Caco-2 (cell line): ENCODE measurements at regions not wholly inside any gene's neighbourhood (a gene's known extent, or its start where the extent isn't known, plus 50 kb on each side); places are given as distances from the start of the nearest gene placed in this dataset.

Source experiments
- BruUV-seq: library from RNA; stranded (reverse); fragments of 400-500 nt; replicated peaks from 2 replicates; lab custom pipeline; 2021; lab: Mats Ljungman, UMichigan
- CTCF ChIA-PET: fragments of 300-600 bp; sonication (Branson Sonifier 250); formaldehyde crosslinking; loops from one replicate; lab custom pipeline; 2022; ENCODE audit warnings: antibody characterized with exemption; lab: Charles Lee
- POLR2A ChIA-PET: fragments of 300-600 bp; sonication (Branson Sonifier 250); formaldehyde crosslinking; loops from one replicate; lab custom pipeline; 2022; ENCODE audit warnings: antibody characterized with exemption; lab: Charles Lee
- DNase-seq, 2 experiments: peaks; one replicate each; pipeline versions ENCODE4 v3.0.0 to v3.0.0-alpha.2; 2020 to 2022
- H3K27me3 ChIP-seq: replicated peaks from 2 replicates; pipeline ENCODE4 v1.6.0; 2011; ENCODE audit warnings: low read length; ENCODE audit not compliant: control insufficient read depth, insufficient read depth
- H3K36me3 ChIP-seq: 2 replicates; pipeline ENCODE4 v1.5.1; 2011; ENCODE audit warnings: low read length; ENCODE audit not compliant: control insufficient read depth, insufficient read depth
- H3K4me1 ChIP-seq: fragments of 250-450 bp; sonication (Bioruptor Pico); 2 replicates; pipeline ENCODE4 v1.5.1; 2020; ENCODE audit warnings: mild to moderate bottlenecking
- H3K4me3 ChIP-seq: 2 replicates; pipeline ENCODE4 v1.5.1; 2011; ENCODE audit warnings: low read depth, mild to moderate bottlenecking, control low read depth, low read length
- H3K9me3 ChIP-seq: fragments of 250-450 bp; sonication (Bioruptor Pico); 2 replicates; pipeline ENCODE4 v1.5.1; 2020; ENCODE audit warnings: mild to moderate bottlenecking, moderate library complexity
- H3K27ac Mint-ChIP-seq: one replicate; pipeline ENCODE4 v1.8.0; 2022; ENCODE audit warnings: mixed read lengths; ENCODE audit not compliant: unreplicated experiment
- H3K27me3 Mint-ChIP-seq: one replicate; pipeline ENCODE4 v1.8.0; 2022; ENCODE audit warnings: mixed read lengths; ENCODE audit not compliant: insufficient read depth, unreplicated experiment
- H3K36me3 Mint-ChIP-seq: one replicate; pipeline ENCODE4 v1.8.0; 2022; ENCODE audit warnings: mild to moderate bottlenecking, mixed read lengths; ENCODE audit not compliant: insufficient read depth, unreplicated experiment
- H3K4me1 Mint-ChIP-seq: one replicate; pipeline ENCODE4 v1.8.0; 2022; ENCODE audit warnings: low read depth, mixed read lengths; ENCODE audit not compliant: unreplicated experiment
- H3K4me3 Mint-ChIP-seq: one replicate; pipeline ENCODE4 v1.8.0; 2022; ENCODE audit warnings: mild to moderate bottlenecking, moderate library complexity, mixed read lengths; ENCODE audit not compliant: unreplicated experiment
- H3K9me3 Mint-ChIP-seq: one replicate; pipeline ENCODE4 v1.8.0; 2022; ENCODE audit warnings: mixed read lengths; ENCODE audit not compliant: unreplicated experiment
- intact Hi-C: fragments of 100-400 bp; cut with micrococcal nuclease; formaldehyde crosslinking; loops from one replicate; pipeline ENCODE4 v1.10.0; 2022; ENCODE audit not compliant: unreplicated experiment
- TF ChIP-seq, protein P1 (sequence below), 2 experiments: fragments of 200-600 bp in 1 of 2; IDR thresholded peaks; 1 replicate in 1 of 2; 2 replicates in 1 of 2; pipeline versions ENCODE4 v1.5.1 to v1.8.0; 2011 to 2022; ENCODE audit warnings: antibody characterized with exemption in 1 of 2, control low read depth in 1 of 2, inconsistent platforms in 1 of 2, low read depth in 1 of 2, low read length in 1 of 2, mild to moderate bottlenecking in 1 of 2, moderate library complexity in 1 of 2; ENCODE audit not compliant: insufficient read depth in 1 of 2, severe bottlenecking in 1 of 2, unreplicated experiment in 1 of 2

DNA sequence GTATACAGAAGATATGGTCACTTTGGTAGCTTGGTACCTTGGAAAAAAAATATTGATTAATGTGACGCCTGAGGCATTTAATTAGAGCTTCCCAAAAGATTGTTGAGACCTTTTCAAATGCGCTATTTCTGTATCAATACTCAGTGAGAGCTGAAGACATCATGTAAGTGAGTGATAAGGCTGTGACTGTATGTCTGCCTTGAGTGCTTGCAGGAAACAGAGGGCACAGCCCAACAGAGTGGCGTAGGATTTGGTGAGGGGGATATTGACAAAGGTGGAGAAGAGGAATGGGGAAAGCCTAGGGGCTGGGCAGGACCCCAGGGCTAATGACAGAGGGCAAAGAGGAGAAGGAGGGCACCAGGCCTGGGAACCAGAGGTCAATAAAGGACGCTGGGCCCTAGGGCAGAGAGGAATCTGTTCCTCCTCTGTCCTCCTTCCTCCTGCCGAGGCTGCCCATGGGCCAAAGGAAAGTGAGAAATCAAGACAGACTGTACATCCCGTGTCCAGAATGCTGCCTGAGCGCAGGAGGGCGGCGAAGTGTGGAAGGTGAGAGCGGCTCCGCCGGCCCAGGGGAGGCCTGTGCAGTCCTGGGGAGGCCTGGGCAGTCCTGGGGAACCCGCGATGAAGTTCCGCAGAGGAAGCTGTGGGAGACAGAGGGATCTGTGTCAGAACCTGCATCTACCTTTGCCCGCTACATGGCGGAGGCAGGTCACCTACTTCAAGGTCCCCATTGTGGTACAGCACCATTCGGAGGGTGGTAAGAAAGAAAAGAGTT, 228.6 kb upstream of the PIEZO2 start:
- ChIA-PET POLR2A (no interaction called here), CTCF (no interaction called here)
- H3K4me1 Mint-ChIP-seq, result no peaks in the 10 kb centered on the region
- BruUV-seq, result no TSS peak
- peaks cover 9% of the 10 kb centered on the region for H3K9me3 Mint-ChIP-seq
- intact Hi-C loops, result no loop called here
- H3K27me3 ChIP-seq, result no peaks in the 10 kb centered on the region
- H3K36me3 Mint-ChIP-seq, result no peaks in the 10 kb centered on the region
- no peaks in the 10 kb centered on the region for H3K27me3 Mint-ChIP-seq
- DNase-seq, result no peak
- TF ChIP-seq, protein P1, sequence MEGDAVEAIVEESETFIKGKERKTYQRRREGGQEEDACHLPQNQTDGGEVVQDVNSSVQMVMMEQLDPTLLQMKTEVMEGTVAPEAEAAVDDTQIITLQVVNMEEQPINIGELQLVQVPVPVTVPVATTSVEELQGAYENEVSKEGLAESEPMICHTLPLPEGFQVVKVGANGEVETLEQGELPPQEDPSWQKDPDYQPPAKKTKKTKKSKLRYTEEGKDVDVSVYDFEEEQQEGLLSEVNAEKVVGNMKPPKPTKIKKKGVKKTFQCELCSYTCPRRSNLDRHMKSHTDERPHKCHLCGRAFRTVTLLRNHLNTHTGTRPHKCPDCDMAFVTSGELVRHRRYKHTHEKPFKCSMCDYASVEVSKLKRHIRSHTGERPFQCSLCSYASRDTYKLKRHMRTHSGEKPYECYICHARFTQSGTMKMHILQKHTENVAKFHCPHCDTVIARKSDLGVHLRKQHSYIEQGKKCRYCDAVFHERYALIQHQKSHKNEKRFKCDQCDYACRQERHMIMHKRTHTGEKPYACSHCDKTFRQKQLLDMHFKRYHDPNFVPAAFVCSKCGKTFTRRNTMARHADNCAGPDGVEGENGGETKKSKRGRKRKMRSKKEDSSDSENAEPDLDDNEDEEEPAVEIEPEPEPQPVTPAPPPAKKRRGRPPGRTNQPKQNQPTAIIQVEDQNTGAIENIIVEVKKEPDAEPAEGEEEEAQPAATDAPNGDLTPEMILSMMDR (IDR thresholded peaks at IDR 0.05; ENCODE audit: insufficient read depth in 1 of 2, low read depth in 1 of 2, low read length in 1 of 2, severe bottlenecking in 1 of 2, unreplicated experiment in 1 of 2), result no peak
- no peak overlapping the region for H3K4me3 ChIP-seq
- no peak overlapping the region for H3K27ac Mint-ChIP-seq
- H3K9me3 ChIP-seq, result no peaks in the 10 kb centered on the region
- H3K4me1 ChIP-seq, result no peaks in the 10 kb centered on the region
- no peak overlapping the region for H3K4me3 Mint-ChIP-seq
- H3K36me3 ChIP-seq, result no peaks in the 10 kb centered on the region

DNA sequence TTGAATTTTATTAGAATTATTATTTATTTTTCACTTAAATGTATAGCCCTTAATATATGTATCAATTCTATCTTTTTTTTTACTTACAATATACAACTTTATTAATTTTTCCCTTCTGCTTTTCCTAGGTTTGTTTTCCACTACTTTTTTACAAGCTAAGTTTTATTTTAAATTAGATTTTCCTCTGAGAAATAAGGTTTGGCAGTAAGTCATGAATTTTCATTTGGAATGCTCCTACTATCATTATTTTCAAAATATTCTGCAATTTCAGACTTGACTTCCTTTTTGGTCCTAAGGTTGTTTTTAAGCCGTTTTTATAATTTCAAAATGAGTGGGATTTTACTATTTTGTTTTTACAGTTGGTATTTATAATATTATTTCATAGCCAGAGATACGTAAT, 222.8 kb upstream of the PIEZO2 start:
- no peak for DNase-seq
- Mint-ChIP-seq H3K9me3 (peaks cover 6% of the 10 kb centered on the region), H3K36me3 (no peaks in the 10 kb centered on the region), H3K27ac (no peak overlapping the region), H3K27me3 (no peaks in the 10 kb centered on the region), H3K4me3 (no peak overlapping the region), H3K4me1 (no peaks in the 10 kb centered on the region)
- CTCF ChIA-PET, result no interaction called here
- TF ChIP-seq, protein P1 (IDR thresholded peaks at IDR 0.05; ENCODE audit: insufficient read depth in 1 of 2, low read depth in 1 of 2, low read length in 1 of 2, severe bottlenecking in 1 of 2, unreplicated experiment in 1 of 2), result no peak
- BruUV-seq, result no TSS peak
- no peaks in the 10 kb centered on the region for H3K9me3 ChIP-seq
- H3K27me3 ChIP-seq, result no peaks in the 10 kb centered on the region; the same call in 1 of the 2 replicates
- no peak overlapping the region for H3K4me3 ChIP-seq
- intact Hi-C loops, result no loop called here
- no peaks in the 10 kb centered on the region for H3K36me3 ChIP-seq
- H3K4me1 ChIP-seq, result no peaks in the 10 kb centered on the region
- POLR2A ChIA-PET, result no interaction called here

GRCh38 chr18:11369556-11369955, 220.2 kb upstream of the PIEZO2 start:
- Mint-ChIP-seq H3K4me3 (no peak overlapping the region), H3K4me1 (no peaks in the 10 kb centered on the region), H3K27ac (no peak overlapping the region), H3K9me3 (peaks cover 6% of the 10 kb centered on the region), H3K27me3 (no peaks in the 10 kb centered on the region), H3K36me3 (no peaks in the 10 kb centered on the region)
- no peak overlapping the region for H3K4me3 ChIP-seq
- ChIA-PET CTCF (no interaction called here), POLR2A (no interaction called here)
- TF ChIP-seq, protein P1 (IDR thresholded peaks at IDR 0.05; ENCODE audit: insufficient read depth in 1 of 2, low read depth in 1 of 2, low read length in 1 of 2, severe bottlenecking in 1 of 2, unreplicated experiment in 1 of 2), result no peak
- H3K36me3 ChIP-seq, result no peaks in the 10 kb centered on the region
- intact Hi-C loops, result no loop called here
- H3K27me3 ChIP-seq, result no peaks in the 10 kb centered on the region; the same call in 1 of the 2 replicates
- BruUV-seq, result no TSS peak
- H3K4me1 ChIP-seq, result no peaks in the 10 kb centered on the region
- no peak for DNase-seq
- H3K9me3 ChIP-seq, result no peaks in the 10 kb centered on the region
